CD4-positive, alpha-beta T cell (primary cell): ENCODE measurements at regions not wholly inside any gene's neighbourhood (a gene's known extent, or its start where the extent isn't known, plus 50 kb on each side); places are given as distances from the start of the nearest gene placed in this dataset.

ENCODE experiments used
- ATAC-seq: fragments of 200-7000 bp; cut with Tn5 transposase; one replicate; pipeline ENCODE4 v1.10.0; 2022; ENCODE audit warnings: mild to moderate bottlenecking; ENCODE audit not compliant: poor library complexity
- CTCF ChIA-PET: fragments of 350-600 bp; sonication (Branson Sonifier 250); formaldehyde crosslinking; loops from one replicate; lab custom pipeline; 2021; ENCODE audit warnings: antibody characterized with exemption, inconsistent platforms; lab: Charles Lee
- POLR2A ChIA-PET: fragments of 350-600 bp; sonication (Branson Sonifier 250); formaldehyde crosslinking; loops from one replicate; lab custom pipeline; 2021; ENCODE audit warnings: antibody characterized with exemption, inconsistent platforms; lab: Charles Lee
- DNase-seq, 14 experiments: peaks; one replicate each; pipeline ENCODE4 v3.0.0-alpha.2; 2013 to 2020; ENCODE audit warnings: mixed read lengths in 2 of 14
- H3K27ac ChIP-seq, 2 donors: one replicate each; pipeline versions ENCODE4 v1.5.1 to v1.7.0; 2013; ENCODE audit warnings: low read length in 2 of 2, low read depth in 1 of 2, mild to moderate bottlenecking in 1 of 2
- H3K27me3 ChIP-seq, 2 experiments: 1 replicate in 1 of 2; 2 replicates in 1 of 2; pipeline versions ENCODE4 v1.6.1 to v1.7.0; 2013; ENCODE audit warnings: low read length in 2 of 2, control low read depth in 1 of 2, mild to moderate bottlenecking in 1 of 2, moderate library complexity in 1 of 2; ENCODE audit not compliant: insufficient read depth in 2 of 2, control insufficient read depth in 1 of 2
- H3K36me3 ChIP-seq: one replicate; pipeline ENCODE4 v1.6.1; 2013; ENCODE audit warnings: low read length, control low read depth; ENCODE audit not compliant: insufficient read depth
- H3K4me1 ChIP-seq: one replicate; pipeline ENCODE4 v1.6.1; 2013; ENCODE audit warnings: low read length, control low read depth; ENCODE audit not compliant: insufficient read depth
- H3K4me3 ChIP-seq: one replicate; pipeline ENCODE4 v1.5.1; 2013; ENCODE audit warnings: mild to moderate bottlenecking, low read length, moderate library complexity
- H3K9me3 ChIP-seq, 2 experiments: 1 replicate in 1 of 2; 2 replicates in 1 of 2; pipeline versions ENCODE4 v1.6.1 to v1.7.0; 2013; ENCODE audit warnings: low read length in 2 of 2, mild to moderate bottlenecking in 2 of 2, control low read depth in 1 of 2, moderate library complexity in 1 of 2; ENCODE audit not compliant: control insufficient read depth in 1 of 2, insufficient read depth in 1 of 2
- H3K27ac Mint-ChIP-seq: one replicate; pipeline ENCODE4 v1.8.0; 2020; ENCODE audit warnings: mixed read lengths
- H3K27me3 Mint-ChIP-seq: one replicate; pipeline ENCODE4 v1.8.0; 2021; ENCODE audit warnings: mixed read lengths
- H3K36me3 Mint-ChIP-seq: one replicate; pipeline ENCODE4 v1.8.0; 2021; ENCODE audit warnings: low read depth, mixed read lengths
- H3K4me1 Mint-ChIP-seq: one replicate; pipeline ENCODE4 v1.8.0; 2021; ENCODE audit warnings: low read depth, mixed read lengths
- H3K4me3 Mint-ChIP-seq: one replicate; pipeline ENCODE4 v1.8.0; 2020; ENCODE audit warnings: mild to moderate bottlenecking, mixed read lengths
- H3K9me3 Mint-ChIP-seq: one replicate; pipeline ENCODE4 v1.8.0; 2020; ENCODE audit warnings: mixed read lengths
- intact Hi-C, 2 experiments: fragments of 100-400 bp; cut with DNase I in 1 of 2; cut with micrococcal nuclease in 1 of 2; formaldehyde crosslinking; loops; one replicate each; pipeline versions ENCODE4 v1.15.1 to v1.9.0; 2023 to 2025; cut with DNase I, micrococcal nuclease
- TF ChIP-seq, protein P1 (sequence below): fragments of 200-600 bp; IDR thresholded peaks from one replicate; pipeline ENCODE4 v1.8.0; 2022; ENCODE audit warnings: antibody characterized with exemption, mild to moderate bottlenecking

DNA sequence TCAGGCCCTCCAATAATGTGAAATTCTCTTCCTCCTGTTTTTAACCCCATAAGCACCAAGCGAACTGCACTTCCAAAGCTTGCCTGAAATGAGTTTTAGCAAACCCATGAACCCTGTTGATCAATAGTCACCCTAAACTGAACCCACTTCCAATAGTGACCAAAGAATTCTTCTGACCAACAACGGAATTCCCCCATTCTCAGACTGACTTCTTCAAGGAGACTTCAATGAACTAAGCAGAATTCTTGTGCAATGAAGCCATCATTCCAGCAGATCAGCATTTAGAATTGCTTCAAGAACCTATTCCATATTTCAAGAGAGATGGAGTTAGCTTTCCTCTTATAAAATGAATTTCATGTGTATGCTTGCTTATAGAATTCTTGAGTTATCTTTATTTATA lies 176.9 kb upstream of the FN1 start:
- H3K27ac Mint-ChIP-seq = no peak overlapping the region
- ChIA-PET POLR2A (no interaction called here), CTCF (no interaction called here)
- no peaks in the 10 kb centered on the region for H3K4me1 ChIP-seq
- no peaks in the 10 kb centered on the region for H3K9me3 ChIP-seq
- H3K27ac ChIP-seq = no peak overlapping the region
- intact Hi-C loops = no loop called here
- H3K4me3 ChIP-seq = no peak overlapping the region
- no peak overlapping the region for H3K4me3 Mint-ChIP-seq
- H3K27me3 Mint-ChIP-seq = peaks cover 5% of the 10 kb centered on the region
- TF ChIP-seq, protein P1, sequence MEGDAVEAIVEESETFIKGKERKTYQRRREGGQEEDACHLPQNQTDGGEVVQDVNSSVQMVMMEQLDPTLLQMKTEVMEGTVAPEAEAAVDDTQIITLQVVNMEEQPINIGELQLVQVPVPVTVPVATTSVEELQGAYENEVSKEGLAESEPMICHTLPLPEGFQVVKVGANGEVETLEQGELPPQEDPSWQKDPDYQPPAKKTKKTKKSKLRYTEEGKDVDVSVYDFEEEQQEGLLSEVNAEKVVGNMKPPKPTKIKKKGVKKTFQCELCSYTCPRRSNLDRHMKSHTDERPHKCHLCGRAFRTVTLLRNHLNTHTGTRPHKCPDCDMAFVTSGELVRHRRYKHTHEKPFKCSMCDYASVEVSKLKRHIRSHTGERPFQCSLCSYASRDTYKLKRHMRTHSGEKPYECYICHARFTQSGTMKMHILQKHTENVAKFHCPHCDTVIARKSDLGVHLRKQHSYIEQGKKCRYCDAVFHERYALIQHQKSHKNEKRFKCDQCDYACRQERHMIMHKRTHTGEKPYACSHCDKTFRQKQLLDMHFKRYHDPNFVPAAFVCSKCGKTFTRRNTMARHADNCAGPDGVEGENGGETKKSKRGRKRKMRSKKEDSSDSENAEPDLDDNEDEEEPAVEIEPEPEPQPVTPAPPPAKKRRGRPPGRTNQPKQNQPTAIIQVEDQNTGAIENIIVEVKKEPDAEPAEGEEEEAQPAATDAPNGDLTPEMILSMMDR = no peak
- DNase-seq (peak in 1 of 14 experiments; percentile 13), ATAC-seq (no peak)
- H3K27me3 ChIP-seq = no peaks in the 10 kb centered on the region
- no peaks in the 10 kb centered on the region for H3K36me3 Mint-ChIP-seq
- H3K4me1 Mint-ChIP-seq = no peaks in the 10 kb centered on the region
- no peaks in the 10 kb centered on the region for H3K9me3 Mint-ChIP-seq
- H3K36me3 ChIP-seq = no peaks in the 10 kb centered on the region

DNA sequence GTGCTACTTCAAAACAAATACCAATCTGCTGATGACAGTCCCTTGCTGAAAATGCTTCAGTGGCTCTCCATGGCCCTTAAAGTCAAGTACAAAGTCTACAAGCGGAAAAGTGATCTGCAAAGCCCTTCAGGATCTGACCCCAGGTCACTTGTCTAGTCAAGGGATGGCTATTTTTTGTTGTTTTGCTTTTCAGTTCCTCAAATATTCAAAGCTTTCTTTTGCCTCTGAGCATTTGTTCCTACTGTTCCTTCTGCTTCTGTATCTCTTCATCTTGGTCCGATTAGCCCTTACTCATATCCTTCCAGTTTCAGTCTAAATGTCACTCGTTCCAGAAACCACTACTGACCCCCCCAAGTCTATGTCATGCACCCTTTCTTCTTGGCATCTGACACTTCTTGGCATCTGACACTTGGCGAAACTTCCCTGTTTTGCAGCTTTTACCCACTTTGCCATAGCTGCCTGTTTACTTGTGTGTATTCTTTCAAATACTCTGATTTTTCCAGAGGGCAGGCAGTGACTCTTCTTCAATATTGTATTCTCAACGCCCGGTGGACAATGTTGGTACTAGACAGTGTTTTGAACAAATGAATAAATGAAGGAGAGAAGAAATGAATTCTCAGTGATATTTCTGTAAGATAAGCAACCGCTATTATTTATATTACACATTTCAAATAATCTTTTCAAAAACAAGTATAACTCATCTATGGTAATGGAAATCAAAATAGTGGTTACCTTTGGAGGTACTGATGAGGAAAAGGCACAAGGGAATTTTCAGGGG lies 175.9 kb upstream of the FN1 start:
- ChIA-PET POLR2A (no interaction called here), CTCF (no interaction called here)
- H3K9me3 ChIP-seq = no peaks in the 10 kb centered on the region
- no peaks in the 10 kb centered on the region for H3K36me3 ChIP-seq
- no peak overlapping the region for H3K4me3 ChIP-seq
- Mint-ChIP-seq H3K27me3 (peaks cover 5% of the 10 kb centered on the region), H3K4me1 (no peaks in the 10 kb centered on the region), H3K27ac (no peak overlapping the region), H3K36me3 (no peaks in the 10 kb centered on the region), H3K4me3 (no peak overlapping the region), H3K9me3 (no peaks in the 10 kb centered on the region)
- peak in 3 of 14 experiments; percentile 3 to 11 (median 11) for DNase-seq
- no peaks in the 10 kb centered on the region for H3K4me1 ChIP-seq
- no peak for ATAC-seq
- no peak overlapping the region for H3K27ac ChIP-seq
- no peaks in the 10 kb centered on the region for H3K27me3 ChIP-seq
- TF ChIP-seq, protein P1 = no peak
- intact Hi-C loops = no loop called here

DNA sequence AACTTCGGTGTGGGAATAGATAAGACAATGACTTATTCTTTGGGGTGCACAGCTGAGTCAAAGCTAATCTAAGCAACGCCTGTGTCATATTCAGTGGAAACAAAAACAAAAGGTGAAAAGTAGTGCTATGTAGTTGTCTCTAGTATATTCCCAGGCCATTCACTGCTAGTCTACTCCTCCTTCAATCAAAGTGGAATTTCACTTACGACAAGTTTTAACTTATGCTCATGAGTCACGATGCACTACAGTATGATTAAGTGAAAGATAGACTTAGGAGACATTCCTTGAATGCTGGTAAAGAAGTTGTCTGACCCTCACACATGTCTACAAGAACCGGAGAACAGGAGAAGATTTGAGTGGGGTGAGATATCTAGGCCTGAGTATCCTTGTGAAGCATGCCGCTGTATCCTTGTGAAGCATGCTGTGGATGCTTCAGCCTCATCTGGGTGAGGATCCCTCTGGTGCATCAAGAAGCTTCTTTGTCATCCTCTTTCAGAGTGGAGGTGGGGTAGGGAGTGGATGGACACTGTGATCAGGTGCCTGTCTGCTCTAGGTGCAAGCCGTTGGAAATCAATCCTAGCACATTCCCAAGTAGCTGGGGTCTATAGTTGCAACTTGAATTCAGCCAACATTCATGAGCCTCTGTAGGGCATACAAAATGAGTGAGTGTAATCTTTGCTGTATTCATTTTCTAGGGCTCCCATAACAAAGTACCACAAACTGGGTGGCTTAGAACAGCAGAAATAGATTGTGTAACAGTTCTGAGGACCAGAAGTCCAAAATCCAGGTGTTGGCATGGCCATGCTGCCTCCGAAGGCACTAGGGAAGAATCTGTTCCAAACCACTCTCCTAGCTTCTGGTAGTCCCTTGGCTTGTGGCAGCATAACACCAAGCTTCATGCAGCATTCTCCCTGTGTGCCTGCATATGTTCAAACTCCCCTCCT lies 173.5 kb upstream of the FN1 start:
- CTCF ChIA-PET = no interaction called here

More for the DNA sequence above, 173.5 kb upstream of the FN1 start:
- Histone ChIP-seq H3K4me3 (no peak overlapping the region), H3K4me1 (no peaks in the 10 kb centered on the region), H3K27ac (no peak overlapping the region), H3K9me3 (no peaks in the 10 kb centered on the region), H3K36me3 (no peaks in the 10 kb centered on the region), H3K27me3 (no peaks in the 10 kb centered on the region)
- DNase-seq (no peak), ATAC-seq (no peak)
- Mint-ChIP-seq H3K4me1 (no peaks in the 10 kb centered on the region), H3K27ac (no peak overlapping the region), H3K4me3 (no peak overlapping the region), H3K27me3 (peaks cover 5% of the 10 kb centered on the region), H3K36me3 (no peaks in the 10 kb centered on the region), H3K9me3 (no peaks in the 10 kb centered on the region)
- intact Hi-C loops = no loop called here
- TF ChIP-seq, protein P1 = no peak
- POLR2A ChIA-PET = no interaction called here
